Mesothelial cell of epicardium (in vitro differentiated cells): ENCODE measurements at regions not wholly inside any gene's neighbourhood (a gene's known extent, or its start where the extent isn't known, plus 50 kb on each side); places are given as distances from the start of the nearest gene placed in this dataset.

Experiments used
- DNase-seq, 2 experiments: peaks; one replicate each; pipeline ENCODE4 v3.0.0; 2021; ENCODE audit warnings: low spot score in 2 of 2; ENCODE audit not compliant: unreplicated experiment in 2 of 2
- H3K27ac Mint-ChIP-seq: 2 replicates; pipeline ENCODE4 v1.8.0; 2021; ENCODE audit warnings: mixed read lengths
- H3K27me3 Mint-ChIP-seq: 2 replicates; pipeline ENCODE4 v1.8.0; 2021; ENCODE audit warnings: low read depth, mixed read lengths
- H3K36me3 Mint-ChIP-seq: 2 replicates; pipeline ENCODE4 v1.8.0; 2021; ENCODE audit warnings: mixed read lengths
- H3K4me1 Mint-ChIP-seq: 2 replicates; pipeline ENCODE4 v1.8.0; 2021; ENCODE audit warnings: mixed read lengths
- H3K4me3 Mint-ChIP-seq: 2 replicates; pipeline ENCODE4 v1.8.0; 2021; ENCODE audit warnings: mild to moderate bottlenecking, moderate library complexity, mixed read lengths
- H3K9me3 Mint-ChIP-seq: 2 replicates; pipeline ENCODE4 v1.8.0; 2021; ENCODE audit warnings: mixed read lengths
- CTCF ChIP-seq: fragments of 200-600 bp; sonication (generic); IDR thresholded peaks from one replicate; pipeline ENCODE4 v1.5.0; 2021; ENCODE audit warnings: antibody characterized with exemption; ENCODE audit not compliant: unreplicated experiment

GRCh38 chr6:164477790-164478189 lies 831.6 kb downstream of the C6orf118 start:
- H3K4me1 Mint-ChIP-seq = no peaks in the 10 kb centered on the region
- TF ChIP-seq CTCF = no peak
- DNase-seq = no peak
- no peak overlapping the region for H3K4me3 Mint-ChIP-seq
- peaks cover 8% of the 10 kb centered on the region for H3K9me3 Mint-ChIP-seq
- H3K27ac Mint-ChIP-seq = no peak overlapping the region
- H3K27me3 Mint-ChIP-seq = no peaks in the 10 kb centered on the region
- H3K36me3 Mint-ChIP-seq = no peaks in the 10 kb centered on the region

- Mint-ChIP-seq H3K36me3 (no peaks in the 10 kb centered on the region), H3K27ac (no peak overlapping the region), H3K27me3 (no peaks in the 10 kb centered on the region), H3K4me1 (no peaks in the 10 kb centered on the region), H3K9me3 (peaks cover under 1% of the 10 kb centered on the region), H3K4me3 (no peak overlapping the region)
- no peak for TF ChIP-seq CTCF
- DNase-seq = no peak
These were observed 832.3 kb downstream of the C6orf118 start for GRCh38 chr6:164477101-164477500.

GRCh38 chr6:164469276-164469949 lies 840.0 kb downstream of the C6orf118 start:
- H3K9me3 Mint-ChIP-seq = no peaks in the 10 kb centered on the region
- H3K36me3 Mint-ChIP-seq = no peaks in the 10 kb centered on the region
- H3K4me3 Mint-ChIP-seq = no peak overlapping the region
- DNase-seq = no peak
- H3K27ac Mint-ChIP-seq = no peak overlapping the region
- H3K27me3 Mint-ChIP-seq = no peaks in the 10 kb centered on the region
- no peak for TF ChIP-seq CTCF
- H3K4me1 Mint-ChIP-seq = no peaks in the 10 kb centered on the region

- no peak for DNase-seq
- H3K4me1 Mint-ChIP-seq = no peaks in the 10 kb centered on the region
- H3K27me3 Mint-ChIP-seq = no peaks in the 10 kb centered on the region
- no peaks in the 10 kb centered on the region for H3K9me3 Mint-ChIP-seq
- H3K27ac Mint-ChIP-seq = no peak overlapping the region
- no peak overlapping the region for H3K4me3 Mint-ChIP-seq
- no peak for TF ChIP-seq CTCF
- H3K36me3 Mint-ChIP-seq = no peaks in the 10 kb centered on the region
These were observed 853.6 kb downstream of the C6orf118 start for GRCh38 chr6:164455835-164456234.

GRCh38 chr6:164453835-164454234 lies 855.6 kb downstream of the C6orf118 start:
- Mint-ChIP-seq H3K4me3 (no peak overlapping the region), H3K9me3 (no peaks in the 10 kb centered on the region), H3K27me3 (no peaks in the 10 kb centered on the region), H3K4me1 (no peaks in the 10 kb centered on the region), H3K27ac (no peak overlapping the region), H3K36me3 (no peaks in the 10 kb centered on the region)
- no peak for DNase-seq
- TF ChIP-seq CTCF = no peak

- Mint-ChIP-seq H3K9me3 (peaks cover 14% of the 10 kb centered on the region), H3K27me3 (no peaks in the 10 kb centered on the region), H3K36me3 (no peaks in the 10 kb centered on the region), H3K4me3 (no peak overlapping the region), H3K27ac (no peak overlapping the region), H3K4me1 (no peaks in the 10 kb centered on the region)
- no peak for DNase-seq
- no peak for TF ChIP-seq CTCF
These were observed 866.8 kb downstream of the C6orf118 start for GRCh38 chr6:164442572-164442971.
